IMR-90 (cell line): ENCODE measurements at regions not wholly inside any gene's neighbourhood (a gene's known extent, or its start where the extent isn't known, plus 50 kb on each side); places are given as distances from the start of the nearest gene placed in this dataset.

ENCODE experiments used
- POLR2A ChIP-seq: IDR thresholded peaks from 2 replicates; pipeline ENCODE4 v1.6.1; 2012; ENCODE audit warnings: mild to moderate bottlenecking, low read depth, low read length
- RCOR1 ChIP-seq: IDR thresholded peaks from 2 replicates; pipeline ENCODE4 v1.6.1; 2012; ENCODE audit warnings: mild to moderate bottlenecking, low read length, improper control_type of control experiment; ENCODE audit not compliant: insufficient replicate concordance

- TF ChIP-seq RCOR1 (no peak), POLR2A (no peak)
Observed at GRCh38 chr4:1490011-1490653, 83.9 kb upstream of the NKX1-1 start.
